GM12878 (cell line): ENCODE measurements at regions not wholly inside any gene's neighbourhood (a gene's known extent, or its start where the extent isn't known, plus 50 kb on each side); places are given as distances from the start of the nearest gene placed in this dataset.
A peak's percentile ranks its signal among the peaks of the same experiment; 100 is the strongest.

Experiments used
- ATAC-seq: fragments of 200-7000 bp; cut with Tn5 transposase; 3 replicates; pipeline ENCODE4 v1.9.1; 2020; ENCODE audit warnings: mild to moderate bottlenecking, moderate library complexity
- BruUV-seq: library from RNA; stranded (reverse); fragments of 400-500 nt; replicated peaks from 2 replicates; lab custom pipeline; 2021; lab: Mats Ljungman, UMichigan
- CTCF ChIA-PET: fragments of 300-600 bp; sonication (Branson Sonifier 250); formaldehyde crosslinking; extraction: SDS; loops from one replicate; lab custom pipeline; 2021; ENCODE audit warnings: inconsistent platforms; lab: Yijun Ruan, JAX
- POLR2A ChIA-PET: fragments of 350-600 bp; formaldehyde crosslinking; extraction: SDS; loops from one replicate; lab custom pipeline; 2021; ENCODE audit warnings: inconsistent platforms; lab: Charles Lee
- RAD21 ChIA-PET: fragments of 300-600 bp; sonication (Branson Sonifier 250); formaldehyde crosslinking; loops from one replicate; lab custom pipeline; 2023; ENCODE audit warnings: antibody characterized with exemption; ENCODE audit not compliant: unreplicated experiment; lab: Charles Lee
- SMC1A ChIA-PET: fragments of 300-600 bp; sonication (Branson Sonifier 250); formaldehyde crosslinking; loops from one replicate; lab custom pipeline; 2023; ENCODE audit not compliant: unreplicated experiment, uncharacterized antibody; lab: Charles Lee
- DNase-seq: peaks from one replicate; pipeline ENCODE4 v3.0.0-alpha.2; 2011; ENCODE audit warnings: low read depth, low spot score
- FAIRE-seq: peaks from 3 replicates; lab custom pipeline; 2011; peaks lifted over from hg19 to GRCh38; lab: Jason Lieb, UNC
- H2AFZ ChIP-seq: 2 replicates; pipeline ENCODE4 v1.6.0; 2011; ENCODE audit warnings: low read depth, low read length, control low read depth; ENCODE audit not compliant: control insufficient read depth
- H3K27ac ChIP-seq: 2 replicates; pipeline ENCODE4 v1.5.1; 2011; ENCODE audit warnings: control low read depth; ENCODE audit not compliant: control insufficient read depth, insufficient read depth
- H3K27me3 ChIP-seq, 2 experiments: replicated peaks in 1 of 2; 2 replicates each; pipeline versions ENCODE4 v1.6.0 to v1.6.1; 2011; ENCODE audit warnings: low read length in 1 of 2; ENCODE audit not compliant: control insufficient read depth in 2 of 2, insufficient read depth in 2 of 2
- H3K36me3 ChIP-seq, 2 experiments: 2 replicates each; pipeline ENCODE4 v1.5.1; 2011; ENCODE audit warnings: low read length in 1 of 2; ENCODE audit not compliant: control insufficient read depth in 2 of 2, insufficient read depth in 2 of 2
- H3K4me1 ChIP-seq: 2 replicates; pipeline ENCODE4 v1.6.1; 2011; ENCODE audit warnings: mild to moderate bottlenecking, low read length, moderate library complexity, mixed read lengths; ENCODE audit not compliant: control insufficient read depth, insufficient read depth
- H3K4me2 ChIP-seq: 2 replicates; pipeline ENCODE4 v1.6.0; 2011; ENCODE audit warnings: control low read depth; ENCODE audit not compliant: control insufficient read depth, insufficient read depth
- H3K4me3 ChIP-seq: fragments of 200-600 bp; sonication (generic); 2 replicates; pipeline ENCODE4 v1.5.1; 2016
- H3K79me2 ChIP-seq: 2 replicates; pipeline ENCODE4 v1.6.0; 2011; ENCODE audit warnings: low read length; ENCODE audit not compliant: control insufficient read depth, insufficient read depth
- H3K9ac ChIP-seq: 2 replicates; pipeline ENCODE4 v1.8.0; 2011; ENCODE audit warnings: low read length, control low read depth, mixed read lengths; ENCODE audit not compliant: control insufficient read depth, insufficient read depth
- H3K9me3 ChIP-seq: replicated peaks from 3 replicates; pipeline ENCODE4 v1.5.1; 2011; ENCODE audit warnings: mild to moderate bottlenecking, low read length; ENCODE audit not compliant: control insufficient read depth, insufficient read depth
- H4K20me1 ChIP-seq: 2 replicates; pipeline ENCODE4 v1.6.0; 2011; ENCODE audit not compliant: control insufficient read depth, insufficient read depth
- CEBPB ChIP-seq, 2 experiments: fragments of 150-350 bp in 1 of 2; IDR thresholded peaks; 2 replicates each; pipeline ENCODE4 v1.6.1; 2012 to 2014; ENCODE audit warnings: low read depth in 2 of 2, low read length in 2 of 2, borderline replicate concordance in 1 of 2, inconsistent platforms in 1 of 2
- CREM ChIP-seq: IDR thresholded peaks from 2 replicates; pipeline ENCODE4 v1.6.1; 2014; ENCODE audit warnings: antibody characterized with exemption, low read depth
- MAX ChIP-seq: IDR thresholded peaks from 2 replicates; pipeline ENCODE4 v1.6.1; 2012; ENCODE audit warnings: low read depth, low read length, improper control_type of control experiment
- NFXL1 ChIP-seq: fragments of 450-650 bp; IDR thresholded peaks from 2 replicates; pipeline ENCODE4 v1.6.1; 2017; ENCODE audit warnings: antibody characterized with exemption, mild to moderate bottlenecking, borderline replicate concordance
- SPI1 ChIP-seq: IDR thresholded peaks from 2 replicates; pipeline ENCODE4 v1.6.1; 2011; ENCODE audit warnings: low read depth, mild to moderate bottlenecking, low read length, moderate library complexity, borderline replicate concordance; ENCODE audit not compliant: insufficient read depth
- ZBTB4 ChIP-seq: fragments of 450-650 bp; formaldehyde crosslinking; IDR thresholded peaks from 2 replicates; pipeline ENCODE4 v1.4.0; 2022; ENCODE audit warnings: mild to moderate bottlenecking, moderate library complexity
- WGBS: methylation state at CpG from one replicate; pipeline ENCODE4 v1.1.6; 2016; ENCODE audit warnings: low lambda C conversion rate; ENCODE audit not compliant: insufficient replicate concordance, insufficient coverage; ENCODE audit errors: missing lambda C conversion rate; 5-methylcytosine and 5-hydroxymethylcytosine counted together
- in situ Hi-C: fragments of 300-500 bp; cut with MboI; formaldehyde crosslinking; loops from 9 replicates; pipeline ENCODE4 v1.14.3; 2018; ENCODE audit warnings: mixed read lengths
- intact Hi-C: fragments of 100-400 bp; cut with micrococcal nuclease; formaldehyde crosslinking; loops from one replicate; pipeline ENCODE4 v1.14.2; 2022; ENCODE audit not compliant: unreplicated experiment
- TF ChIP-seq, protein P1 (sequence below): fragments of 150-350 bp; IDR thresholded peaks from 2 replicates; pipeline ENCODE4 v1.6.1; 2014; ENCODE audit warnings: mild to moderate bottlenecking, low read depth, low read length
- TF ChIP-seq, protein P2 (sequence below): fragments of 450-650 bp; IDR thresholded peaks from 2 replicates; pipeline ENCODE4 v1.6.1; 2016; ENCODE audit warnings: mild to moderate bottlenecking

GRCh38 chr4:24674279-24674678, 89.9 kb upstream of the DHX15 start:
- DNase-seq = no peak
- TF ChIP-seq CREM = no peak
- TF ChIP-seq SPI1 = peak; percentile 91
- TF ChIP-seq, all 136 proteins: peak for 1
- H3K9ac ChIP-seq = no peak overlapping the region
- no peak overlapping the region for H3K4me2 ChIP-seq
- H3K9me3 ChIP-seq = no peaks in the 10 kb centered on the region
- no peak overlapping the region for H3K27ac ChIP-seq
- ATAC-seq = no peak
- intact Hi-C loops = no loop called here
- ChIA-PET RAD21 (no interaction called here), SMC1A (no interaction called here), POLR2A (no interaction called here), CTCF (no interaction called here)
- H3K4me1 ChIP-seq = no peaks in the 10 kb centered on the region
- no peak overlapping the region for H3K4me3 ChIP-seq
- H3K36me3 ChIP-seq = no peaks in the 10 kb centered on the region
- BruUV-seq = no TSS peak
- WGBS = 50% methylated on average over 2 of the region's 2 CpGs
- no peak for FAIRE-seq
- no peaks in the 10 kb centered on the region; the same call in 1 of the 2 replicates for H4K20me1 ChIP-seq
- H3K79me2 ChIP-seq = no peaks in the 10 kb centered on the region
- no peak overlapping the region for H2AFZ ChIP-seq
- in situ Hi-C loops = no loop called here
- H3K27me3 ChIP-seq = peaks cover 0 to 3% of the 10 kb centered on the region in 2 experiments; a peak in 1 of 4 replicates

- RAD21 ChIA-PET = no interaction called here
- no peaks in the 10 kb centered on the region for H3K4me1 ChIP-seq
- H2AFZ ChIP-seq = no peak overlapping the region
- POLR2A ChIA-PET = no interaction called here
- no peak overlapping the region for H3K9ac ChIP-seq
- DNase-seq (no peak), FAIRE-seq (no peak), ATAC-seq (no peak)
- BruUV-seq = no TSS peak
- H3K4me2 ChIP-seq = no peak overlapping the region
- 15% methylated on average over 2 of the region's 2 CpGs for WGBS
- peaks cover 0 to 3% of the 10 kb centered on the region in 2 experiments; a peak in 1 of 4 replicates for H3K27me3 ChIP-seq
- H3K4me3 ChIP-seq = no peak overlapping the region
- H3K79me2 ChIP-seq = no peaks in the 10 kb centered on the region
- SMC1A ChIA-PET = no interaction called here
- intact Hi-C loops (no loop called here), in situ Hi-C loops (no loop called here)
- H3K27ac ChIP-seq = no peak overlapping the region
- TF ChIP-seq, protein P1, sequence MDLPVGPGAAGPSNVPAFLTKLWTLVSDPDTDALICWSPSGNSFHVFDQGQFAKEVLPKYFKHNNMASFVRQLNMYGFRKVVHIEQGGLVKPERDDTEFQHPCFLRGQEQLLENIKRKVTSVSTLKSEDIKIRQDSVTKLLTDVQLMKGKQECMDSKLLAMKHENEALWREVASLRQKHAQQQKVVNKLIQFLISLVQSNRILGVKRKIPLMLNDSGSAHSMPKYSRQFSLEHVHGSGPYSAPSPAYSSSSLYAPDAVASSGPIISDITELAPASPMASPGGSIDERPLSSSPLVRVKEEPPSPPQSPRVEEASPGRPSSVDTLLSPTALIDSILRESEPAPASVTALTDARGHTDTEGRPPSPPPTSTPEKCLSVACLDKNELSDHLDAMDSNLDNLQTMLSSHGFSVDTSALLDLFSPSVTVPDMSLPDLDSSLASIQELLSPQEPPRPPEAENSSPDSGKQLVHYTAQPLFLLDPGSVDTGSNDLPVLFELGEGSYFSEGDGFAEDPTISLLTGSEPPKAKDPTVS = no peak
- TF ChIP-seq NFXL1 (no peak), ZBTB4 (no peak), CEBPB (IDR thresholded peaks at IDR 0.05; ENCODE audit: borderline replicate concordance in 1 of 2, low read depth in 2 of 2, low read length in 2 of 2) (no peak), MAX (no peak)
- TF ChIP-seq, protein P2, sequence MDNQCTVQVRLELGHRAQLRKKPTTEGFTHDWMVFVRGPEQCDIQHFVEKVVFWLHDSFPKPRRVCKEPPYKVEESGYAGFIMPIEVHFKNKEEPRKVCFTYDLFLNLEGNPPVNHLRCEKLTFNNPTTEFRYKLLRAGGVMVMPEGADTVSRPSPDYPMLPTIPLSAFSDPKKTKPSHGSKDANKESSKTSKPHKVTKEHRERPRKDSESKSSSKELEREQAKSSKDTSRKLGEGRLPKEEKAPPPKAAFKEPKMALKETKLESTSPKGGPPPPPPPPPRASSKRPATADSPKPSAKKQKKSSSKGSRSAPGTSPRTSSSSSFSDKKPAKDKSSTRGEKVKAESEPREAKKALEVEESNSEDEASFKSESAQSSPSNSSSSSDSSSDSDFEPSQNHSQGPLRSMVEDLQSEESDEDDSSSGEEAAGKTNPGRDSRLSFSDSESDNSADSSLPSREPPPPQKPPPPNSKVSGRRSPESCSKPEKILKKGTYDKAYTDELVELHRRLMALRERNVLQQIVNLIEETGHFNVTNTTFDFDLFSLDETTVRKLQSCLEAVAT = no peak
- H3K36me3 ChIP-seq = no peaks in the 10 kb centered on the region
- H4K20me1 ChIP-seq = no peaks in the 10 kb centered on the region; the same call in 1 of the 2 replicates
- CTCF ChIA-PET = interaction anchor here (0.6 to 1.0 kb wide), 2 partner anchors 11 to 327 kb away, joined by 3 read pairs; no protein-coding TSS in a partner anchor
- no peaks in the 10 kb centered on the region for H3K9me3 ChIP-seq
Observed at GRCh38 chr4:24675721-24676389, 91.5 kb upstream of the DHX15 start.
